ENCODE measurements at regions not wholly inside any gene's neighbourhood (a gene's known extent, or its start where the extent isn't known, plus 50 kb on each side); places are given as distances from the start of the nearest gene placed in this dataset.
A peak's percentile ranks its signal among the peaks of the same experiment; 100 is the strongest.

DNA sequence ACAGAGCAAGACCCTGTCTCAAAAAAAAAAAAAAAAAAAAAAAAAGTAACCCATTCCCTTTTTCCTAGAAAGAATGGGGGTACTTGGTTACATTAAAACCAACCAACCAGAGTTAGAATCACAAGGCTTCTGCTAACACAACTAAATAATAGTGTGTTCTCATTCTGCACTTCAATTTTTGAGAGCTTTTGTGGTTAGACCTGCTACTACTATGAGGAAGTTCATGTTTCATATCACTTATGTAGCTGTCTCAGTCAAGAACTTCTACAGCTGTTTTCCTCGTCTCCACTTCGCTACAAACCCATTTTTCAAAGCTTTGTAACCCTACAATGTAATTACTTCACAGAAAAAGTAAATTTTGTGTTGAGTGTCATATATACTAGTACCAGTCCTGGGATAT lies 58.3 kb downstream of the PDHA2 start:
- no peak for DNase-seq
- no peak overlapping the region for H2BK120ac ChIP-seq (ENCODE audit: low read depth, low read length)
- H2BK5ac ChIP-seq (ENCODE audit: low read length) = no peak overlapping the region
- H4K8ac ChIP-seq (ENCODE audit: low read depth, low read length) = no peak overlapping the region
- no peak overlapping the region for H3K9ac ChIP-seq (ENCODE audit: low read length)
- H3K27me3 ChIP-seq (ENCODE audit: insufficient read depth, low read length, poor library complexity) = no peaks in the 10 kb centered on the region
- no peak overlapping the region for H3K27ac ChIP-seq (ENCODE audit: low read depth, low read length)
- H3K4me2 ChIP-seq (ENCODE audit: low read length) = no peak overlapping the region
- H3K4ac ChIP-seq (ENCODE audit: low read depth, low read length) = no peak overlapping the region
- no peaks in the 10 kb centered on the region for H3K79me1 ChIP-seq (ENCODE audit: low read length)
- H3K36me3 ChIP-seq (ENCODE audit: control insufficient read depth, insufficient read depth, low read length) = no peaks in the 10 kb centered on the region
- no peak overlapping the region for H3K56ac ChIP-seq (ENCODE audit: low read length)
- no peak overlapping the region for H3K23ac ChIP-seq (ENCODE audit: low read length)
- H3K4me3 ChIP-seq (ENCODE audit: low read length) = no peak overlapping the region
- H2AK5ac ChIP-seq (ENCODE audit: low read length) = no peak overlapping the region
- H4K5ac ChIP-seq (ENCODE audit: low read length) = no peak overlapping the region
- no peaks in the 10 kb centered on the region for H3K79me2 ChIP-seq (ENCODE audit: control insufficient read depth, insufficient read depth, low read length)
- WGBS (ENCODE audit: extremely low coverage, insufficient coverage, low lambda C conversion rate) = no CpG with 5 or more reads among the region's 2 CpGs
- no peaks in the 10 kb centered on the region for H3K4me1 ChIP-seq (ENCODE audit: control insufficient read depth, low read depth, low read length)
- no peak overlapping the region for H3K18ac ChIP-seq (ENCODE audit: low read length)
- no peak overlapping the region for H2BK15ac ChIP-seq (replicated peaks; ENCODE audit: low read depth)

DNA sequence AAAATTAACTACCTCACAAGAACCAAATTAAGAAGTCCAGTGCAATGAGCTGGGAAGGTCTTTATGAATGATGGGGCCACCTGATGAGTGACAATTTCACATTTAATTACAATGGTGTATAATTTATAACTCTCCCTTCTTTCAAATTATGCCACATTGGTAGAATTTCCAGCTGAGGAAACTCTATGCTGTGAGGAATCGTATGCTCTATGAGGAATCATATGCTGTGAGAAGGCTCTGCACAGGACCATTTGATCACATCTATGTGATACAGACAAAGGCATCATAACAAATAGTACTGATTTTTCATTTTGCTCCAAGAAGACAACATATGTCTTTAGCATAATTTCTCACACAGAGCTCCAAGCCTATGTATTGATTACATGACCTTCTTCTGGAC lies 69.3 kb downstream of the PDHA2 start:
- Histone ChIP-seq H3K4me2 (ENCODE audit: low read length) (no peak overlapping the region), H3K23ac (ENCODE audit: low read length) (no peak overlapping the region), H4K8ac (ENCODE audit: low read depth, low read length) (no peak overlapping the region), H3K79me1 (ENCODE audit: low read length) (no peaks in the 10 kb centered on the region), H3K27ac (ENCODE audit: low read depth, low read length) (no peak overlapping the region), H3K36me3 (ENCODE audit: control insufficient read depth, insufficient read depth, low read length) (no peaks in the 10 kb centered on the region), H3K27me3 (ENCODE audit: insufficient read depth, low read length, poor library complexity) (no peaks in the 10 kb centered on the region), H2BK15ac (replicated peaks; ENCODE audit: low read depth) (no peak overlapping the region), H4K5ac (ENCODE audit: low read length) (no peak overlapping the region), H3K18ac (ENCODE audit: low read length) (no peak overlapping the region), H2BK5ac (ENCODE audit: low read length) (no peak overlapping the region), H2BK120ac (ENCODE audit: low read depth, low read length) (no peak overlapping the region), H3K79me2 (ENCODE audit: control insufficient read depth, insufficient read depth, low read length) (no peaks in the 10 kb centered on the region), H3K4me1 (ENCODE audit: control insufficient read depth, low read depth, low read length) (no peaks in the 10 kb centered on the region), H3K4me3 (ENCODE audit: low read length) (no peak overlapping the region), H3K4ac (ENCODE audit: low read depth, low read length) (no peak overlapping the region), H3K56ac (ENCODE audit: low read length) (no peak overlapping the region), H3K9ac (ENCODE audit: low read length) (no peak overlapping the region), H2AK5ac (ENCODE audit: low read length) (no peak overlapping the region)
- no CpG with 5 or more reads among the region's 1 CpG for WGBS (ENCODE audit: extremely low coverage, insufficient coverage, low lambda C conversion rate)
- no peak for DNase-seq

DNA sequence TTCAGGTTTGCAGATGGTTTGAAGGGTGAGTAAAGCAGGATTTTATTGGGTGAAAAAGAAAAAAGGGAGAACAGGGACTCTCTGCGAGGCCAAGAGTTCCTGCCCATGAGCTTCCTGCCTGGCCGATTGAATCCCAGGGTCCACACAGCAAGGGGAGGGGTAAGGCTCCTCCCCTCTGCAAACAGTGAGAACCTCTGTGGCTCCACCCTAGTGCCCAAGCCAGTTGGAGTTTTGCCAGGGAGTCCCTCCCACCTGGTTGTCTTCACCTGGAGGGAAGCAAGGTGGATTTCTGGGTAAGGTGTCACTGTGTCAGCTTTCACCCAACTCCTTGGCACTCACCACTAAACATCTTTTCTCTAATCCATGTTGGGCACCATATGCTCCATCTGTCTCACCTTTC lies 70.9 kb downstream of the PDHA2 start:
- H3K56ac ChIP-seq (ENCODE audit: low read length) = no peak overlapping the region
- H3K79me1 ChIP-seq (ENCODE audit: low read length) = no peaks in the 10 kb centered on the region
- H3K9ac ChIP-seq (ENCODE audit: low read length) = no peak overlapping the region
- H3K4me3 ChIP-seq (ENCODE audit: low read length) = no peak overlapping the region
- H4K8ac ChIP-seq (ENCODE audit: low read depth, low read length) = no peak overlapping the region
- H3K4ac ChIP-seq (ENCODE audit: low read depth, low read length) = no peak overlapping the region
- H3K4me2 ChIP-seq (ENCODE audit: low read length) = no peak overlapping the region
- no peak overlapping the region for H2BK15ac ChIP-seq (replicated peaks; ENCODE audit: low read depth)
- no peaks in the 10 kb centered on the region for H3K27me3 ChIP-seq (ENCODE audit: insufficient read depth, low read length, poor library complexity)
- no peaks in the 10 kb centered on the region for H3K36me3 ChIP-seq (ENCODE audit: control insufficient read depth, insufficient read depth, low read length)
- WGBS (ENCODE audit: extremely low coverage, insufficient coverage, low lambda C conversion rate) = no CpG with 5 or more reads among the region's 2 CpGs
- no peak overlapping the region for H2BK120ac ChIP-seq (ENCODE audit: low read depth, low read length)
- no peak overlapping the region for H3K27ac ChIP-seq (ENCODE audit: low read depth, low read length)
- H3K4me1 ChIP-seq (ENCODE audit: control insufficient read depth, low read depth, low read length) = no peaks in the 10 kb centered on the region
- no peak overlapping the region for H3K23ac ChIP-seq (ENCODE audit: low read length)
- DNase-seq = peak; percentile 5
- no peak overlapping the region for H4K5ac ChIP-seq (ENCODE audit: low read length)
- no peak overlapping the region for H3K18ac ChIP-seq (ENCODE audit: low read length)
- H2BK5ac ChIP-seq (ENCODE audit: low read length) = no peak overlapping the region
- no peak overlapping the region for H2AK5ac ChIP-seq (ENCODE audit: low read length)
- no peaks in the 10 kb centered on the region for H3K79me2 ChIP-seq (ENCODE audit: control insufficient read depth, insufficient read depth, low read length)

DNA sequence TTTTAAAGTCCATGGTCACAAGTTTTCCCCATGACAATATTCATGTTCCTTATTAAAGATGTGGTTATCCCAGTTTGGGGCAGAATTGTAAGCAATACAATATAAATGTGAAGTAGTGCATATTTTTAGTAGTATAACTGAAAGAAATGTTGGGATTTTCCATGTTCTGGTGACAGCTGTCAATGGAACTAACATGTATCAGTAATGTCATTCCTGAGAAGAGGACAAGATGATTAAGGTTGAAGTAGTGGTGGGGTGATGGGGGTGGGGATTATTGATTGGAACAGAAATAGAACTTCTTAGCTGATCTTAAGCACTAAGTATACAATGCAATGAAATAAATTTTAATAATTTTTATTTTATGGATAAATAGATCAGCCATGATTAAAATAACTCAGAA lies 81.6 kb downstream of the PDHA2 start:
- H4K8ac ChIP-seq (ENCODE audit: low read depth, low read length) = no peak overlapping the region
- no peaks in the 10 kb centered on the region for H3K36me3 ChIP-seq (ENCODE audit: control insufficient read depth, insufficient read depth, low read length)
- H3K27ac ChIP-seq (ENCODE audit: low read depth, low read length) = no peak overlapping the region

DNA sequence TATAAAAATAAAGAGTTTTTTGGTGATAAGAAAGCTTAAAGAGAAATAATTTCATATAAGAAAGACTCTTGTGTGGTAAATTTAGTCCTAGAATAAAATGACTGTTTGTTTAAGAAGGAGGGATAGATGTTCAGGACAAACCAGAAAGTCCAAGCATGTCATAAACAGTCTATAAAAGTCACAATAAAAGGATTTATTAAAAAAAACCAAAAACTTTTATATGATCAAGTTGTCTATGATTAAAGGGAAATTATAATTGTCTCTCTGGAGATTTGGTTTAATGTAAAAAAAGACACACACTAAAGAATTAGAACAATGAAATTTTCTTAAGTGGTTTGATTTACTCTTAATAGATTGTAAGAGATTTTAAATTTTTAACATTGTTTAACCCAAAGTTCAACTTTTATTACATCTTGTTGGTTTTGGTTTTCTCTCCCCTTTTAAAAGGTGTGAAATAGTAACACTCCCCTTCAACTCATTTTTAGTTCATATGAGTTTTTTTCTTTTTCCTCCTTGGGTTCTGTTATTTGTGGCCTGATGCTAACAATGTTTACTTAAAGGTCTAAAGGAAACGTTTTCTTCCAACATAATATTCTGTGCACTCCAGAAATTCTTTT lies 89.7 kb downstream of the PDHA2 start:
- no peak overlapping the region for H2AK5ac ChIP-seq (ENCODE audit: low read length)
- H3K4ac ChIP-seq (ENCODE audit: low read depth, low read length) = no peak overlapping the region
- no peak overlapping the region for H3K23ac ChIP-seq (ENCODE audit: low read length)
- no peak overlapping the region for H3K4me2 ChIP-seq (ENCODE audit: low read length)
- no peak overlapping the region for H2BK15ac ChIP-seq (replicated peaks; ENCODE audit: low read depth)
- no peaks in the 10 kb centered on the region for H3K36me3 ChIP-seq (ENCODE audit: control insufficient read depth, insufficient read depth, low read length)
- no peak overlapping the region for H3K9ac ChIP-seq (ENCODE audit: low read length)
- WGBS (ENCODE audit: extremely low coverage, insufficient coverage, low lambda C conversion rate) = no CpG with 5 or more reads among the region's 1 CpG
- no peaks in the 10 kb centered on the region for H3K27me3 ChIP-seq (ENCODE audit: insufficient read depth, low read length, poor library complexity)
- H3K4me3 ChIP-seq (ENCODE audit: low read length) = no peak overlapping the region
- no peaks in the 10 kb centered on the region for H3K79me1 ChIP-seq (ENCODE audit: low read length)
- H4K8ac ChIP-seq (ENCODE audit: low read depth, low read length) = no peak overlapping the region
- no peak overlapping the region for H2BK120ac ChIP-seq (ENCODE audit: low read depth, low read length)
- H3K4me1 ChIP-seq (ENCODE audit: control insufficient read depth, low read depth, low read length) = no peaks in the 10 kb centered on the region
- peak; percentile 64 for DNase-seq
- no peak overlapping the region for H3K18ac ChIP-seq (ENCODE audit: low read length)
- H3K56ac ChIP-seq (ENCODE audit: low read length) = no peak overlapping the region
- no peak overlapping the region for H3K27ac ChIP-seq (ENCODE audit: low read depth, low read length)
- H3K79me2 ChIP-seq (ENCODE audit: control insufficient read depth, insufficient read depth, low read length) = no peaks in the 10 kb centered on the region
- H4K5ac ChIP-seq (ENCODE audit: low read length) = no peak overlapping the region
- no peak overlapping the region for H2BK5ac ChIP-seq (ENCODE audit: low read length)

More for the DNA sequence above, 81.6 kb downstream of the PDHA2 start:
- Histone ChIP-seq H3K4me3 (ENCODE audit: low read length) (no peak overlapping the region), H3K56ac (ENCODE audit: low read length) (no peak overlapping the region), H3K79me2 (ENCODE audit: control insufficient read depth, insufficient read depth, low read length) (no peaks in the 10 kb centered on the region), H2BK15ac (replicated peaks; ENCODE audit: low read depth) (no peak overlapping the region), H3K4me1 (ENCODE audit: control insufficient read depth, low read depth, low read length) (no peaks in the 10 kb centered on the region), H3K9ac (ENCODE audit: low read length) (no peak overlapping the region), H3K79me1 (ENCODE audit: low read length) (no peaks in the 10 kb centered on the region), H2BK120ac (ENCODE audit: low read depth, low read length) (no peak overlapping the region), H3K18ac (ENCODE audit: low read length) (no peak overlapping the region), H2BK5ac (ENCODE audit: low read length) (no peak overlapping the region), H3K23ac (ENCODE audit: low read length) (no peak overlapping the region), H3K4ac (ENCODE audit: low read depth, low read length) (no peak overlapping the region), H4K5ac (ENCODE audit: low read length) (no peak overlapping the region), H3K4me2 (ENCODE audit: low read length) (no peak overlapping the region), H2AK5ac (ENCODE audit: low read length) (no peak overlapping the region), H3K27me3 (ENCODE audit: insufficient read depth, low read length, poor library complexity) (no peaks in the 10 kb centered on the region)
- no peak for DNase-seq

DNA sequence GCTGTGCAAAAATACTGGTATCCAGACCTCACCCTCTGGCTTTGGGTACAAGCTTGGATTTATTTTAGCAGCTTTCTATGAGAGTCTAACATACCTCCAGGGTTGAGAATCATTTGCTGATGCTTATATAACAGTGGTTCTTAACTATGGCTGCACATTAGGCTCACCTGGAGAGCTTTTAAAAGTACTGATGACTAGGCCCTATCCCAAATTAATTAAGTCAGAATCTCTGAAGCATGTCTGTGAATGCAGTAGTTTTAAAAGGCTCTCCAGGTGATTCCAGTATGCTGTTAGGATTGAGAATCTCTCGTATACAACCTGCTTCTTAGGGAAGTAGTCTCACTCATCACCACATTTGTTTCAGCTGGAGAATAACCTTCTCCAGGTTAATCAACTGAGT lies 99.2 kb downstream of the PDHA2 start:
- no peak overlapping the region for H4K5ac ChIP-seq (ENCODE audit: low read length)
- no peak overlapping the region for H2BK15ac ChIP-seq (replicated peaks; ENCODE audit: low read depth)
- no peak for DNase-seq
- H3K27me3 ChIP-seq (ENCODE audit: insufficient read depth, low read length, poor library complexity) = no peaks in the 10 kb centered on the region
- no peak overlapping the region for H3K56ac ChIP-seq (ENCODE audit: low read length)
- no peak overlapping the region for H3K23ac ChIP-seq (ENCODE audit: low read length)
- H2AK5ac ChIP-seq (ENCODE audit: low read length) = no peak overlapping the region
- H3K79me1 ChIP-seq (ENCODE audit: low read length) = no peaks in the 10 kb centered on the region
- H2BK5ac ChIP-seq (ENCODE audit: low read length) = no peak overlapping the region
- H3K4ac ChIP-seq (ENCODE audit: low read depth, low read length) = no peak overlapping the region
- no CpG with 5 or more reads among the region's 1 CpG for WGBS (ENCODE audit: extremely low coverage, insufficient coverage, low lambda C conversion rate)
- no peak overlapping the region for H3K18ac ChIP-seq (ENCODE audit: low read length)
- H2BK120ac ChIP-seq (ENCODE audit: low read depth, low read length) = no peak overlapping the region
- no peaks in the 10 kb centered on the region for H3K36me3 ChIP-seq (ENCODE audit: control insufficient read depth, insufficient read depth, low read length)
- H4K8ac ChIP-seq (ENCODE audit: low read depth, low read length) = no peak overlapping the region
- no peak overlapping the region for H3K9ac ChIP-seq (ENCODE audit: low read length)
- H3K27ac ChIP-seq (ENCODE audit: low read depth, low read length) = no peak overlapping the region
- no peaks in the 10 kb centered on the region for H3K4me1 ChIP-seq (ENCODE audit: control insufficient read depth, low read depth, low read length)
- no peak overlapping the region for H3K4me3 ChIP-seq (ENCODE audit: low read length)
- H3K79me2 ChIP-seq (ENCODE audit: control insufficient read depth, insufficient read depth, low read length) = no peaks in the 10 kb centered on the region
- no peak overlapping the region for H3K4me2 ChIP-seq (ENCODE audit: low read length)
